Thyroid gland (tissue), 4 donors: ENCODE measurements at regions not wholly inside any gene's neighbourhood (a gene's known extent, or its start where the extent isn't known, plus 50 kb on each side); places are given as distances from the start of the nearest gene placed in this dataset.

Experiments used
- DNase-seq, 2 donors: peaks; one replicate each; pipeline ENCODE4 v3.0.0-alpha.2; 2019
- H3K27ac ChIP-seq, 3 donors: fragments of 200-600 bp; sonication (generic); 1 replicate in 2 of 3; 2 replicates in 1 of 3; pipeline ENCODE4 v1.5.1; 2016 to 2019; ENCODE audit warnings: mild to moderate bottlenecking in 1 of 3, moderate library complexity in 1 of 3
- H3K27me3 ChIP-seq: fragments of 200-600 bp; sonication (generic); one replicate; pipeline ENCODE4 v1.5.1; 2019
- H3K36me3 ChIP-seq, 2 donors: fragments of 200-600 bp; sonication (generic); one replicate each; pipeline ENCODE4 v1.5.1; 2016 to 2019
- H3K4me1 ChIP-seq, 2 donors: fragments of 200-600 bp; sonication (generic); one replicate each; pipeline ENCODE4 v1.5.1; 2017 to 2019
- H3K4me3 ChIP-seq, 3 donors: fragments of 200-600 bp; sonication (generic); replicated peaks in 1 of 3; 1 replicate in 2 of 3; 2 replicates in 1 of 3; pipeline ENCODE4 v1.5.1; 2016; ENCODE audit warnings: mild to moderate bottlenecking in 1 of 3
- H3K9me3 ChIP-seq: fragments of 200-600 bp; sonication (generic); one replicate; pipeline ENCODE4 v1.5.1; 2017
- CTCF ChIP-seq, 6 experiments: fragments of 200-600 bp in 3 of 6; fragments of 450-650 bp in 3 of 6; sonication (generic) in 3 of 6; IDR thresholded peaks; one replicate each; pipeline ENCODE4 v1.5.1; 2016 to 2019; ENCODE audit warnings: antibody characterized with exemption in 6 of 6, mild to moderate bottlenecking in 2 of 6, inconsistent platforms in 1 of 6, moderate library complexity in 1 of 6
- POLR2A ChIP-seq, 2 donors: fragments of 450-650 bp; IDR thresholded peaks; one replicate each; pipeline ENCODE4 v1.6.1; 2017; ENCODE audit warnings: antibody characterized with exemption in 2 of 2, mild to moderate bottlenecking in 2 of 2, moderate library complexity in 1 of 2
- WGBS, 2 donors: methylation state at CpG; one replicate each; pipeline ENCODE4 v1.1.5; 2017; 5-methylcytosine and 5-hydroxymethylcytosine counted together
- intact Hi-C: fragments of 100-400 bp; cut with DNase I; formaldehyde crosslinking; loops from one replicate; pipeline ENCODE4 v1.15.1; 2023

- Histone ChIP-seq H3K27me3 (no peaks in the 10 kb centered on the region), H3K4me3 (no peak overlapping the region), H3K9me3 (no peaks in the 10 kb centered on the region), H3K36me3 (no peaks in the 10 kb centered on the region), H3K27ac (no peak overlapping the region), H3K4me1 (no peaks in the 10 kb centered on the region)
- 65 to 68% methylated on average over 4 of the region's 4 CpGs for WGBS, 2 donors
- no peak for TF ChIP-seq POLR2A (IDR thresholded peaks at IDR 0.05)
- TF ChIP-seq CTCF (IDR thresholded peaks at IDR 0.05) = no peak
- intact Hi-C loops = no loop called here
- DNase-seq = no peak
These were observed 313.6 kb upstream of the SULF2 start for GRCh38 chr20:48098866-48099265.

GRCh38 chr20:48098099-48098498 lies 312.8 kb upstream of the SULF2 start:
- no peaks in the 10 kb centered on the region for H3K36me3 ChIP-seq

GRCh38 chr20:48096957-48097890 lies 311.9 kb upstream of the SULF2 start:
- WGBS, 2 donors = 96 to 97% methylated on average over 7 to 10 of the region's 10 CpGs
- intact Hi-C loops = no loop called here
- no peak for TF ChIP-seq POLR2A (IDR thresholded peaks at IDR 0.05)
- no peak for TF ChIP-seq CTCF (IDR thresholded peaks at IDR 0.05)
- Histone ChIP-seq H3K4me1 (no peaks in the 10 kb centered on the region), H3K4me3 (no peak overlapping the region), H3K27ac (no peak overlapping the region), H3K9me3 (no peaks in the 10 kb centered on the region), H3K36me3 (no peaks in the 10 kb centered on the region), H3K27me3 (no peaks in the 10 kb centered on the region)
- DNase-seq = no peak

More at GRCh38 chr20:48098099-48098498, 312.8 kb upstream of the SULF2 start:
- TF ChIP-seq CTCF (IDR thresholded peaks at IDR 0.05) (no peak), POLR2A (IDR thresholded peaks at IDR 0.05) (no peak)
- Histone ChIP-seq H3K4me3 (no peak overlapping the region), H3K9me3 (no peaks in the 10 kb centered on the region), H3K4me1 (no peaks in the 10 kb centered on the region), H3K27ac (no peak overlapping the region), H3K27me3 (no peaks in the 10 kb centered on the region)
- 82 to 100% methylated on average over 1 to 2 of the region's 2 CpGs for WGBS, 2 donors
- intact Hi-C loops = no loop called here
- DNase-seq = no peak

GRCh38 chr20:48096212-48096875 lies 311.1 kb upstream of the SULF2 start:
- intact Hi-C loops = no loop called here
- Histone ChIP-seq H3K36me3 (no peaks in the 10 kb centered on the region), H3K4me1 (no peaks in the 10 kb centered on the region), H3K27me3 (no peaks in the 10 kb centered on the region), H3K9me3 (no peaks in the 10 kb centered on the region), H3K4me3 (no peak overlapping the region), H3K27ac (no peak overlapping the region)
- TF ChIP-seq POLR2A (IDR thresholded peaks at IDR 0.05) (no peak), CTCF (IDR thresholded peaks at IDR 0.05) (no peak)
- 95% methylated on average over 12 of the region's 12 CpGs for WGBS, 2 donors
- DNase-seq = no peak

GRCh38 chr20:48094944-48095343 lies 309.7 kb upstream of the SULF2 start:
- WGBS, 2 donors = 93% methylated on average over 7 of the region's 7 CpGs
- TF ChIP-seq POLR2A (IDR thresholded peaks at IDR 0.05) = no peak
- no peak for TF ChIP-seq CTCF (IDR thresholded peaks at IDR 0.05)
- Histone ChIP-seq H3K9me3 (no peaks in the 10 kb centered on the region), H3K4me3 (no peak overlapping the region), H3K36me3 (no peaks in the 10 kb centered on the region), H3K27me3 (no peaks in the 10 kb centered on the region), H3K27ac (no peak overlapping the region), H3K4me1 (no peaks in the 10 kb centered on the region)
- intact Hi-C loops = no loop called here
- DNase-seq = no peak
